ENCODE measurements at regions not wholly inside any gene's neighbourhood (a gene's known extent, or its start where the extent isn't known, plus 50 kb on each side); places are given as distances from the start of the nearest gene placed in this dataset.

DNA sequence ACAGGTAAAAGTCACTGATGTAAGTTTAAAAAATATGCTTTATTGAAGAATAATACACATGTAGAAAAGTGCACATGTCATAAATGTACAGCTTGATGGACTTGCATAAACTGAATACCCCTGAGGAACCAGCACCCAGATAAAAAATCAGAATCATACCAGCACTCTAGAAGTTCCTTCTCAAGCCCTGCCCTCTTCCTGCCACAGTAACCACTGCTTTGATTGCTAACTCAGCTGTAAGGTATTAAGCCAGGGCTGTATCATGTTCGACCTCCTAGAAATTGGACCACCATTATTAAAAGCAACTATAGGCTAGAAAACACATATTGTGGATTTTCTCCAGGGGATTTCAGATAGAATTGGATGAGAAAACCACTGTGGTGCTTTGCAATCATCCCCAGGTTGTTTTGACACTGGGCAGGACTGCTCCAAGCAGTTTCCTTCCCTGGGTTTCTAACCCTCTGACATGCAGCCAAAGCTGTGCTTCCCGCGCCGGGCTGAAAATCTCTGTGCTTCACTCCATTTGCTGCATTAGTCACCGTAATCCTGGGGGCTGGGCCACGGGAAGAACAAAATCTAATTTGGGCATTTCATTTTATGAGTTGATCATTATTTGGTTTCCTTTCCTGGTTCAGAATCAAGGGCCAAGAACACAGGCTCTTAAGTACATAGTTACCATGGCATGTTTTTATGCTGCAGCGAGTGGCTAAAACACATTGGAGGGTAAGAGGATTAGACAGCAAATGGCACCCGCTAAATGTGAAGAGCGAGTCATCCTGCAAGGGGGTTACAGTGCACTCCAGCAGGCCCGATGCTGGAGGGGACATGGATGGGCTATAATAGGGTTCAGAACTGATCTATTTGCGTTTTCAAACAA, 139.4 kb upstream of the IL12B start:
- Histone ChIP-seq H3K4me3 (ENCODE audit: low read depth in 1 of 3, low read length in 3 of 3) (no peak overlapping the region), H3K27ac (ENCODE audit: low read depth in 1 of 2, low read length in 2 of 2) (no peak overlapping the region), H3K9me3 (ENCODE audit: control insufficient read depth in 4 of 4, low read length in 3 of 4) (no peaks in the 10 kb centered on the region), H3K9ac (ENCODE audit: low read depth in 1 of 2, low read length in 2 of 2) (no peak overlapping the region), H3K36me3 (ENCODE audit: control insufficient read depth in 4 of 4, insufficient read depth in 3 of 4, low read depth in 1 of 4, low read length in 3 of 4) (no peaks in the 10 kb centered on the region), H3K4me1 (ENCODE audit: control insufficient read depth in 4 of 4, insufficient read depth in 4 of 4, low read length in 3 of 4) (no peaks in the 10 kb centered on the region), H3K27me3 (ENCODE audit: control insufficient read depth in 4 of 4, insufficient read depth in 4 of 4, low read length in 3 of 4) (no peaks in the 10 kb centered on the region)
- DNase-seq (ENCODE audit: low spot score), result no peak
- TF ChIP-seq RXRA (IDR thresholded peaks at IDR 0.05) (no peak), SP1 (IDR thresholded peaks at IDR 0.05) (no peak), HNF4A (conservative IDR thresholded peaks at IDR 0.05) (no peak), GABPA (IDR thresholded peaks at IDR 0.05 in 1 of 2, conservative IDR thresholded peaks at IDR 0.05 in 1 of 2) (no peak), RAD21 (IDR thresholded peaks at IDR 0.05) (no peak), YY1 (IDR thresholded peaks at IDR 0.05) (no peak), TAF1 (conservative IDR thresholded peaks at IDR 0.05) (no peak), FOXA1 (IDR thresholded peaks at IDR 0.05) (no peak), NR2F2 (IDR thresholded peaks at IDR 0.05) (no peak)
- TF ChIP-seq, protein P1, sequence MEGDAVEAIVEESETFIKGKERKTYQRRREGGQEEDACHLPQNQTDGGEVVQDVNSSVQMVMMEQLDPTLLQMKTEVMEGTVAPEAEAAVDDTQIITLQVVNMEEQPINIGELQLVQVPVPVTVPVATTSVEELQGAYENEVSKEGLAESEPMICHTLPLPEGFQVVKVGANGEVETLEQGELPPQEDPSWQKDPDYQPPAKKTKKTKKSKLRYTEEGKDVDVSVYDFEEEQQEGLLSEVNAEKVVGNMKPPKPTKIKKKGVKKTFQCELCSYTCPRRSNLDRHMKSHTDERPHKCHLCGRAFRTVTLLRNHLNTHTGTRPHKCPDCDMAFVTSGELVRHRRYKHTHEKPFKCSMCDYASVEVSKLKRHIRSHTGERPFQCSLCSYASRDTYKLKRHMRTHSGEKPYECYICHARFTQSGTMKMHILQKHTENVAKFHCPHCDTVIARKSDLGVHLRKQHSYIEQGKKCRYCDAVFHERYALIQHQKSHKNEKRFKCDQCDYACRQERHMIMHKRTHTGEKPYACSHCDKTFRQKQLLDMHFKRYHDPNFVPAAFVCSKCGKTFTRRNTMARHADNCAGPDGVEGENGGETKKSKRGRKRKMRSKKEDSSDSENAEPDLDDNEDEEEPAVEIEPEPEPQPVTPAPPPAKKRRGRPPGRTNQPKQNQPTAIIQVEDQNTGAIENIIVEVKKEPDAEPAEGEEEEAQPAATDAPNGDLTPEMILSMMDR (IDR thresholded peaks at IDR 0.05; ENCODE audit: low read depth, low read length, missing input control), result no peak
- TF ChIP-seq, protein P2, sequence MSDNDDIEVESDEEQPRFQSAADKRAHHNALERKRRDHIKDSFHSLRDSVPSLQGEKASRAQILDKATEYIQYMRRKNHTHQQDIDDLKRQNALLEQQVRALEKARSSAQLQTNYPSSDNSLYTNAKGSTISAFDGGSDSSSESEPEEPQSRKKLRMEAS (IDR thresholded peaks at IDR 0.05), result no peak
- TF ChIP-seq, protein P3, sequence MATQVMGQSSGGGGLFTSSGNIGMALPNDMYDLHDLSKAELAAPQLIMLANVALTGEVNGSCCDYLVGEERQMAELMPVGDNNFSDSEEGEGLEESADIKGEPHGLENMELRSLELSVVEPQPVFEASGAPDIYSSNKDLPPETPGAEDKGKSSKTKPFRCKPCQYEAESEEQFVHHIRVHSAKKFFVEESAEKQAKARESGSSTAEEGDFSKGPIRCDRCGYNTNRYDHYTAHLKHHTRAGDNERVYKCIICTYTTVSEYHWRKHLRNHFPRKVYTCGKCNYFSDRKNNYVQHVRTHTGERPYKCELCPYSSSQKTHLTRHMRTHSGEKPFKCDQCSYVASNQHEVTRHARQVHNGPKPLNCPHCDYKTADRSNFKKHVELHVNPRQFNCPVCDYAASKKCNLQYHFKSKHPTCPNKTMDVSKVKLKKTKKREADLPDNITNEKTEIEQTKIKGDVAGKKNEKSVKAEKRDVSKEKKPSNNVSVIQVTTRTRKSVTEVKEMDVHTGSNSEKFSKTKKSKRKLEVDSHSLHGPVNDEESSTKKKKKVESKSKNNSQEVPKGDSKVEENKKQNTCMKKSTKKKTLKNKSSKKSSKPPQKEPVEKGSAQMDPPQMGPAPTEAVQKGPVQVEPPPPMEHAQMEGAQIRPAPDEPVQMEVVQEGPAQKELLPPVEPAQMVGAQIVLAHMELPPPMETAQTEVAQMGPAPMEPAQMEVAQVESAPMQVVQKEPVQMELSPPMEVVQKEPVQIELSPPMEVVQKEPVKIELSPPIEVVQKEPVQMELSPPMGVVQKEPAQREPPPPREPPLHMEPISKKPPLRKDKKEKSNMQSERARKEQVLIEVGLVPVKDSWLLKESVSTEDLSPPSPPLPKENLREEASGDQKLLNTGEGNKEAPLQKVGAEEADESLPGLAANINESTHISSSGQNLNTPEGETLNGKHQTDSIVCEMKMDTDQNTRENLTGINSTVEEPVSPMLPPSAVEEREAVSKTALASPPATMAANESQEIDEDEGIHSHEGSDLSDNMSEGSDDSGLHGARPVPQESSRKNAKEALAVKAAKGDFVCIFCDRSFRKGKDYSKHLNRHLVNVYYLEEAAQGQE (IDR thresholded peaks at IDR 0.05), result no peak
- TF ChIP-seq, protein P4, sequence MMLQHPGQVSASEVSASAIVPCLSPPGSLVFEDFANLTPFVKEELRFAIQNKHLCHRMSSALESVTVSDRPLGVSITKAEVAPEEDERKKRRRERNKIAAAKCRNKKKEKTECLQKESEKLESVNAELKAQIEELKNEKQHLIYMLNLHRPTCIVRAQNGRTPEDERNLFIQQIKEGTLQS (IDR thresholded peaks at IDR 0.05), result no peak
- TF ChIP-seq, protein P5, sequence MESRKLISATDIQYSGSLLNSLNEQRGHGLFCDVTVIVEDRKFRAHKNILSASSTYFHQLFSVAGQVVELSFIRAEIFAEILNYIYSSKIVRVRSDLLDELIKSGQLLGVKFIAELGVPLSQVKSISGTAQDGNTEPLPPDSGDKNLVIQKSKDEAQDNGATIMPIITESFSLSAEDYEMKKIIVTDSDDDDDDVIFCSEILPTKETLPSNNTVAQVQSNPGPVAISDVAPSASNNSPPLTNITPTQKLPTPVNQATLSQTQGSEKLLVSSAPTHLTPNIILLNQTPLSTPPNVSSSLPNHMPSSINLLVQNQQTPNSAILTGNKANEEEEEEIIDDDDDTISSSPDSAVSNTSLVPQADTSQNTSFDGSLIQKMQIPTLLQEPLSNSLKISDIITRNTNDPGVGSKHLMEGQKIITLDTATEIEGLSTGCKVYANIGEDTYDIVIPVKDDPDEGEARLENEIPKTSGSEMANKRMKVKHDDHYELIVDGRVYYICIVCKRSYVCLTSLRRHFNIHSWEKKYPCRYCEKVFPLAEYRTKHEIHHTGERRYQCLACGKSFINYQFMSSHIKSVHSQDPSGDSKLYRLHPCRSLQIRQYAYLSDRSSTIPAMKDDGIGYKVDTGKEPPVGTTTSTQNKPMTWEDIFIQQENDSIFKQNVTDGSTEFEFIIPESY (IDR thresholded peaks at IDR 0.05), result no peak
- 78% methylated on average over 11 of the region's 11 CpGs for whole genome bisulfite sequencing
